ENCODE measurements at regions not wholly inside any gene's neighbourhood (a gene's known extent, or its start where the extent isn't known, plus 50 kb on each side); places are given as distances from the start of the nearest gene placed in this dataset.

DNA sequence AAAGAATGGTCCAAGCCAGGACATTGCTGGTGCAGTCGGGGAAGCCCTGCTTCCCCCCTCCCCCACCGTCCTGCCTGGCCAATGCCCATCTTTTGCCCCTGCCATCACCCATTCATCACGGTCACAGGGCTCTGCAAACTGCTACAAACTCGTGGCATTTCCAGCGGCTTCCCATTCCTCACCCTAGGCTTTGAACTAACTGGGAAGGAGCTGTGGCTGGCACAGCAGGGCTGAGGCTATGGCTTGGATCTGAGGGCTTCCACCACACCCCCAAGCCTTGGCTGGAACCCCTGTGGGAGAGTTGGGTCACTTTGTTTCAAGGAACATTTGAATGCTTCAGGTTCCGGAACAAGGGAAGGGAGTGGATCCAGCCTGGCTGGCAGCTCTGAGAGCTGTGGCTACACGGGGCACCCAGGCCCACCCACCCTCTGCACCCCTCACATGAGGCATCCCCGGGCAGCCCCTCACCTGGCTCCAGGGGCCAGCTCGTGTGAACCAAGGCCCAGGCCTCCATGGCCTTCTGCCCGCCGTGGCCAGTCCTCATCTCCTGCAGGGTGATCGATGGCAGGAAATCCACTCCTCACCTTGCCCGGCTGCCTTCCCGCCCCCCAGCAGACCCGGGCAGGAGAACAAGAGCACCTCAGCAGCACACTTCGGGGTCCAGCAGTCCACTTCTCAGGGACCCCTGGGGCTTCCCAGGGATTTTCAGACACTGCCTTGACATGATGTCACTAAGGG lies 58.8 kb upstream of the OTOS start:
- no peak overlapping the region for H2AFZ ChIP-seq
- no peak overlapping the region for H3K4me3 ChIP-seq
- H3K4me2 ChIP-seq: no peak overlapping the region
- no peaks in the 10 kb centered on the region for H3K79me2 ChIP-seq
- 90% methylated on average over 16 of the region's 16 CpGs for WGBS (ENCODE audit: low lambda C conversion rate, missing lambda C conversion rate)
- no peak for DNase-seq (ENCODE audit: low spot score)
- no peaks in the 10 kb centered on the region for H3K9me3 ChIP-seq (ENCODE audit: low read depth)
- no peaks in the 10 kb centered on the region for H3K9me2 ChIP-seq (replicated peaks; ENCODE audit: insufficient read depth)
- TF ChIP-seq, protein P1, sequence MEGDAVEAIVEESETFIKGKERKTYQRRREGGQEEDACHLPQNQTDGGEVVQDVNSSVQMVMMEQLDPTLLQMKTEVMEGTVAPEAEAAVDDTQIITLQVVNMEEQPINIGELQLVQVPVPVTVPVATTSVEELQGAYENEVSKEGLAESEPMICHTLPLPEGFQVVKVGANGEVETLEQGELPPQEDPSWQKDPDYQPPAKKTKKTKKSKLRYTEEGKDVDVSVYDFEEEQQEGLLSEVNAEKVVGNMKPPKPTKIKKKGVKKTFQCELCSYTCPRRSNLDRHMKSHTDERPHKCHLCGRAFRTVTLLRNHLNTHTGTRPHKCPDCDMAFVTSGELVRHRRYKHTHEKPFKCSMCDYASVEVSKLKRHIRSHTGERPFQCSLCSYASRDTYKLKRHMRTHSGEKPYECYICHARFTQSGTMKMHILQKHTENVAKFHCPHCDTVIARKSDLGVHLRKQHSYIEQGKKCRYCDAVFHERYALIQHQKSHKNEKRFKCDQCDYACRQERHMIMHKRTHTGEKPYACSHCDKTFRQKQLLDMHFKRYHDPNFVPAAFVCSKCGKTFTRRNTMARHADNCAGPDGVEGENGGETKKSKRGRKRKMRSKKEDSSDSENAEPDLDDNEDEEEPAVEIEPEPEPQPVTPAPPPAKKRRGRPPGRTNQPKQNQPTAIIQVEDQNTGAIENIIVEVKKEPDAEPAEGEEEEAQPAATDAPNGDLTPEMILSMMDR (IDR thresholded peaks at IDR 0.05; ENCODE audit: poor library complexity): no peak
- no peak for TF ChIP-seq EZH2phosphoT487 (IDR thresholded peaks at IDR 0.05; ENCODE audit: low read depth, severe bottlenecking, unreplicated experiment)
- no peak for TF ChIP-seq EZH2 (IDR thresholded peaks at IDR 0.05; ENCODE audit: borderline replicate concordance)
- H3K36me3 ChIP-seq (replicated peaks; ENCODE audit: insufficient read depth, low read depth): no peaks in the 10 kb centered on the region
- H3K27ac ChIP-seq: no peak overlapping the region
- H4K20me1 ChIP-seq (ENCODE audit: insufficient read depth, poor library complexity, severe bottlenecking): no peaks in the 10 kb centered on the region
- H3K4me1 ChIP-seq (ENCODE audit: insufficient read depth): no peaks in the 10 kb centered on the region
- H3K27me3 ChIP-seq: no peaks in the 10 kb centered on the region

DNA sequence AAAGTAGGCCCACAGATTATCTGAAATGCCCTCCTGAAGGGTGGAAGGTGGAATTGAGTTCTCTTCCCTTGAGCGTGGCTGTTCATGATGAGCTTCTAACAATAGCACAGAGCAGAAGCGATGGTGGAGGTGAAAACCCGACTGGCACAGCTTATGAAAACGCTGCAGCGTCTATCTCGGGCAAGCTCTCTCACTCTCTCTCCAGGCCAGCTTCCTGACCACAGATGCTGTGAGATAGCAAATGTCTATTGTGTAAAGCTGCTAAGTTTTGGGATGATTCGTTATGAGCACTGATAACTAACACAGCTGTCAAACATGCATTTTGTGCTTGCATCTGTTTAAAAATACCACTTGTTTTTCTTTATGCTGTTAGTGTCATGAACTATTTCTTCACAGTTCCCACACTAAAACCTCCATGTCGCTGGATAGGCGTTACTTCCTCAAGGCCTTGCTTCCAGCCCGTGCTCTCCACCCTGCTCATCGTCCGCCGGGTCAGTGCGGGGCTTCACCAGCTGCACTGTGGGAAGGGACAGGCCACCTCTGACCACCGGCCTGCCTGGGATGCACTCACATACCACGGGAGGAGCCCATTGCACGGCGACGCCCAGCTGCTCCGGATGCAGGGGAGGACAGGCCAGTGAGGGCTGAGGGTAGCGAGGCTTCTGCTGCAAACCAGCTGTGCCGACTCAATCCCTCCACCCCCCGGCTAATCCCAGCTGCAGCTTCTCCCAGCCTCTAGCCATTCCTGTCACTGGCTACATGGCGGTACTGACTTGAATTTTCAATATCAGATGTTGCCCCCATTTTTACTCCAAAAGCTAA lies 60.0 kb upstream of the OTOS start:
- Histone ChIP-seq H3K4me2 (no peak overlapping the region), H3K27ac (no peak overlapping the region), H3K9me3 (ENCODE audit: low read depth) (no peaks in the 10 kb centered on the region), H2AFZ (no peak overlapping the region), H3K27me3 (no peaks in the 10 kb centered on the region), H3K79me2 (no peaks in the 10 kb centered on the region), H3K4me3 (no peak overlapping the region), H4K20me1 (ENCODE audit: insufficient read depth, poor library complexity, severe bottlenecking) (no peaks in the 10 kb centered on the region), H3K4me1 (ENCODE audit: insufficient read depth) (no peaks in the 10 kb centered on the region), H3K9me2 (replicated peaks; ENCODE audit: insufficient read depth) (no peaks in the 10 kb centered on the region), H3K36me3 (replicated peaks; ENCODE audit: insufficient read depth, low read depth) (no peaks in the 10 kb centered on the region)
- TF ChIP-seq, protein P1 (IDR thresholded peaks at IDR 0.05; ENCODE audit: poor library complexity): no peak
- TF ChIP-seq EZH2phosphoT487 (IDR thresholded peaks at IDR 0.05; ENCODE audit: low read depth, severe bottlenecking, unreplicated experiment) (no peak), EZH2 (IDR thresholded peaks at IDR 0.05; ENCODE audit: borderline replicate concordance) (no peak)
- 81% methylated on average over 24 of the region's 24 CpGs for WGBS (ENCODE audit: low lambda C conversion rate, missing lambda C conversion rate)
- DNase-seq (ENCODE audit: low spot score): no peak

DNA sequence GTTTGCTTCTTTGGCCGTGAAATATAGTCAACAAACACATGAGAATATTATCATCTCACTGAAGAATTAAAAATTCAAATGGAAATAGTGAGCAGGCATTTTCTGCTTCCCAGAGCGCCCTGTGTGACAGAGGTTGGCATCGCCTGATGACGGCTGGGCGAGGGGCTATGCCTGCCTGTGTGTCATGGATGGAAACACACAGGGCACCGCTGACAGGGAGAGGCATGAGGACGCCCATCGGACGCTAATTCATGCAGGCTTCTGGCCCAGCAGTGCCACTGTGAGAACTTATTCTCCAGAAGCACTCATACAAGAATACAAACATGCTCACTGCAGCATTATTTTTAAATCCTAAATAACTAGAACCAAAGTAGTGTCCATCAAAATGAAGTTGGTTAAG lies 61.4 kb upstream of the OTOS start:
- H3K9me3 ChIP-seq (ENCODE audit: low read depth): peaks cover 7% of the 10 kb centered on the region
- H3K36me3 ChIP-seq (replicated peaks; ENCODE audit: insufficient read depth, low read depth): no peaks in the 10 kb centered on the region
- no peak overlapping the region for H3K4me2 ChIP-seq
- DNase-seq (ENCODE audit: low spot score): no peak
- TF ChIP-seq EZH2 (IDR thresholded peaks at IDR 0.05; ENCODE audit: borderline replicate concordance): no peak
- TF ChIP-seq, protein P1 (IDR thresholded peaks at IDR 0.05; ENCODE audit: poor library complexity): no peak
- no peak for TF ChIP-seq EZH2phosphoT487 (IDR thresholded peaks at IDR 0.05; ENCODE audit: low read depth, severe bottlenecking, unreplicated experiment)
- H2AFZ ChIP-seq: no peak overlapping the region
- WGBS (ENCODE audit: low lambda C conversion rate, missing lambda C conversion rate): 92% methylated on average over 9 of the region's 9 CpGs
- no peak overlapping the region for H3K27ac ChIP-seq
- no peak overlapping the region for H3K4me3 ChIP-seq
- H4K20me1 ChIP-seq (ENCODE audit: insufficient read depth, poor library complexity, severe bottlenecking): no peaks in the 10 kb centered on the region
- no peaks in the 10 kb centered on the region for H3K9me2 ChIP-seq (replicated peaks; ENCODE audit: insufficient read depth)
- no peaks in the 10 kb centered on the region for H3K79me2 ChIP-seq
- no peaks in the 10 kb centered on the region for H3K4me1 ChIP-seq (ENCODE audit: insufficient read depth)
- H3K27me3 ChIP-seq: no peaks in the 10 kb centered on the region
